ENCODE measurements at regions not wholly inside any gene's neighbourhood (a gene's known extent, or its start where the extent isn't known, plus 50 kb on each side); places are given as distances from the start of the nearest gene placed in this dataset.

GRCh38 chr1:103256490-103256889 is 148.2 kb upstream of the COL11A1 start:
- Histone ChIP-seq H3K9ac (ENCODE audit: low read length) (no peak overlapping the region), H3K9me2 (ENCODE audit: insufficient read depth) (no peaks in the 10 kb centered on the region), H3K4me2 (ENCODE audit: low read length) (no peak overlapping the region), H3K9me3 (ENCODE audit: control insufficient read depth in 1 of 2, insufficient read depth in 1 of 2, low read depth in 1 of 2, low read length in 2 of 2) (no peaks in the 10 kb centered on the region), H3K36me3 (ENCODE audit: control insufficient read depth in 1 of 2, insufficient read depth in 2 of 2, low read length in 2 of 2) (no peaks in the 10 kb centered on the region), H3K27me3 (ENCODE audit: insufficient read depth, low read length) (no peaks in the 10 kb centered on the region), H2AFZ (ENCODE audit: low read depth, low read length, poor library complexity, severe bottlenecking) (no peak overlapping the region), H3K4me1 (ENCODE audit: control insufficient read depth in 1 of 2, insufficient read depth in 2 of 2, low read length in 2 of 2) (no peaks in the 10 kb centered on the region), H4K20me1 (ENCODE audit: insufficient read depth) (no peaks in the 10 kb centered on the region), H3K79me2 (ENCODE audit: insufficient read depth, low read length) (no peaks in the 10 kb centered on the region), H3K4me3 (replicated peaks in 1 of 2; ENCODE audit: low read depth in 1 of 2, low read length in 2 of 2) (no peak overlapping the region), H3K27ac (ENCODE audit: low read depth, low read length) (no peak overlapping the region)
- ChIA-PET POLR2A (no interaction called here), RAD21 (ENCODE audit: low non-redundant PET in 1 of 2, low total read pairs in 2 of 2, uncharacterized antibody in 2 of 2, unreplicated experiment in 2 of 2) (no interaction called here), CTCF (no interaction called here)
- intact Hi-C loops (cut with micrococcal nuclease) = no loop called here
- TF ChIP-seq ZBTB33 (IDR thresholded peaks at IDR 0.05; ENCODE audit: extremely low read depth, insufficient replicate concordance, low read length) (no peak), ZFX (IDR thresholded peaks at IDR 0.05) (no peak), JUND (IDR thresholded peaks at IDR 0.05) (no peak), SIN3A (IDR thresholded peaks at IDR 0.05; ENCODE audit: low read depth) (no peak), FOSL1 (IDR thresholded peaks at IDR 0.05; ENCODE audit: low read depth) (no peak), MAX (IDR thresholded peaks at IDR 0.05) (no peak), POLR2AphosphoS5 (IDR thresholded peaks at IDR 0.05; ENCODE audit: low read depth, low read length) (no peak), ELF1 (IDR thresholded peaks at IDR 0.05; ENCODE audit: borderline replicate concordance, low read depth) (no peak), ZNF274 (IDR thresholded peaks at IDR 0.05; ENCODE audit: low read depth, low read length) (no peak), SP1 (IDR thresholded peaks at IDR 0.05; ENCODE audit: low read depth) (no peak), EZH2 (IDR thresholded peaks at IDR 0.05) (no peak), EZH2phosphoT487 (IDR thresholded peaks at IDR 0.05; ENCODE audit: borderline replicate concordance) (no peak), ATF3 (IDR thresholded peaks at IDR 0.05) (no peak), CTCF (IDR thresholded peaks at IDR 0.05 in 2 of 3, conservative IDR thresholded peaks at IDR 0.05 in 1 of 3; ENCODE audit: borderline replicate concordance in 1 of 3, insufficient read depth in 1 of 3, low read depth in 2 of 3, low read length in 2 of 3) (no peak), CBX3 (IDR thresholded peaks at IDR 0.05; ENCODE audit: low read depth) (no peak), YY1 (IDR thresholded peaks at IDR 0.05; ENCODE audit: extremely low read depth, insufficient replicate concordance, low read depth, low read length) (no peak)
- no TSS peak for BruUV-seq (replicated peaks)
- no peak for DNase-seq (ENCODE audit: low read depth, low spot score)
- ATAC-seq = no peak

All from HCT116 (cell line).